ENCODE measurements at regions not wholly inside any gene's neighbourhood (a gene's known extent, or its start where the extent isn't known, plus 50 kb on each side); places are given as distances from the start of the nearest gene placed in this dataset.

DNA sequence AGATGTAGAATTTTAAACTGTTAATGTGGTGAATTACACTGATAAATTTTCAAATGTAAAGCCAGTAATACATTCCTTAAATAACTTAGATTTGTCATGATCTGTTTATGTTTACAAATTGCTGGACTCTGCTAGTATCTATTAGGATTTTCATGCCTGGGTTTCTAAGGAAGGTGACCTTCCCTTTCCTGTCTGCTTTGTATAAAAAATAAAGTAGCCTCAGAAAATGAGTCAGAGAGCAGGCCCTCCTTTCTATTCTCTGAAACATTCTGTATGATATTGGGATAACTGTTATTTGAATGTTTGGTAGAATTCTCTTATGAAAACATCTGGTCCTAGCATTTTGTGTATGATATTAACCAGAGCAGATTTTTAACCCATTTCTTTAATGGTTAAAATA, 255.3 kb downstream of the SYK start:
- TF ChIP-seq, protein P1, sequence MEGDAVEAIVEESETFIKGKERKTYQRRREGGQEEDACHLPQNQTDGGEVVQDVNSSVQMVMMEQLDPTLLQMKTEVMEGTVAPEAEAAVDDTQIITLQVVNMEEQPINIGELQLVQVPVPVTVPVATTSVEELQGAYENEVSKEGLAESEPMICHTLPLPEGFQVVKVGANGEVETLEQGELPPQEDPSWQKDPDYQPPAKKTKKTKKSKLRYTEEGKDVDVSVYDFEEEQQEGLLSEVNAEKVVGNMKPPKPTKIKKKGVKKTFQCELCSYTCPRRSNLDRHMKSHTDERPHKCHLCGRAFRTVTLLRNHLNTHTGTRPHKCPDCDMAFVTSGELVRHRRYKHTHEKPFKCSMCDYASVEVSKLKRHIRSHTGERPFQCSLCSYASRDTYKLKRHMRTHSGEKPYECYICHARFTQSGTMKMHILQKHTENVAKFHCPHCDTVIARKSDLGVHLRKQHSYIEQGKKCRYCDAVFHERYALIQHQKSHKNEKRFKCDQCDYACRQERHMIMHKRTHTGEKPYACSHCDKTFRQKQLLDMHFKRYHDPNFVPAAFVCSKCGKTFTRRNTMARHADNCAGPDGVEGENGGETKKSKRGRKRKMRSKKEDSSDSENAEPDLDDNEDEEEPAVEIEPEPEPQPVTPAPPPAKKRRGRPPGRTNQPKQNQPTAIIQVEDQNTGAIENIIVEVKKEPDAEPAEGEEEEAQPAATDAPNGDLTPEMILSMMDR (IDR thresholded peaks at IDR 0.05; ENCODE audit: control extremely low read depth, extremely low read depth, low read depth, missing control alignments), result no peak
- POLR2A ChIA-PET, result no interaction called here
- CTCF ChIA-PET, result no interaction called here
- no peak for DNase-seq (ENCODE audit: extremely low spot score)

DNA sequence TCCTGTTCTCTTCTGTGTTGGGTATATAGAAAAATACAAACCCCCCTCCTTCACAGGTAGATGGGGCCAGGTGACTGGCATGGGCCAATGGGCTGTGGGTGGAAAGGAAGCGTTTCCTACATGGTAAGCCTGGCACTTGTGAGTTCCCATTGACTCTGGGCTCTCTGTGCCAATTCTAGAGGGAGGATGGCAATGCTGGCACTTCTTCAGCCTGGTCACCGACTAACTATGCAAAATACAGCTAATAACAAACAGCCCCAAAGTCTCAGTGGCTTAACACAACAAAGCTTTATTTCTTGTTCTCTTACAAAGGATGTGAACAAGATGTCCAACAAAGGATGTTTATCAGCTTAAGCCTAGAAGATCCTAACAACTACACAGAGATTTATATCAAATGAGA, 258.1 kb downstream of the SYK start:
- no peak for DNase-seq (ENCODE audit: extremely low spot score)
- POLR2A ChIA-PET, result no interaction called here

DNA sequence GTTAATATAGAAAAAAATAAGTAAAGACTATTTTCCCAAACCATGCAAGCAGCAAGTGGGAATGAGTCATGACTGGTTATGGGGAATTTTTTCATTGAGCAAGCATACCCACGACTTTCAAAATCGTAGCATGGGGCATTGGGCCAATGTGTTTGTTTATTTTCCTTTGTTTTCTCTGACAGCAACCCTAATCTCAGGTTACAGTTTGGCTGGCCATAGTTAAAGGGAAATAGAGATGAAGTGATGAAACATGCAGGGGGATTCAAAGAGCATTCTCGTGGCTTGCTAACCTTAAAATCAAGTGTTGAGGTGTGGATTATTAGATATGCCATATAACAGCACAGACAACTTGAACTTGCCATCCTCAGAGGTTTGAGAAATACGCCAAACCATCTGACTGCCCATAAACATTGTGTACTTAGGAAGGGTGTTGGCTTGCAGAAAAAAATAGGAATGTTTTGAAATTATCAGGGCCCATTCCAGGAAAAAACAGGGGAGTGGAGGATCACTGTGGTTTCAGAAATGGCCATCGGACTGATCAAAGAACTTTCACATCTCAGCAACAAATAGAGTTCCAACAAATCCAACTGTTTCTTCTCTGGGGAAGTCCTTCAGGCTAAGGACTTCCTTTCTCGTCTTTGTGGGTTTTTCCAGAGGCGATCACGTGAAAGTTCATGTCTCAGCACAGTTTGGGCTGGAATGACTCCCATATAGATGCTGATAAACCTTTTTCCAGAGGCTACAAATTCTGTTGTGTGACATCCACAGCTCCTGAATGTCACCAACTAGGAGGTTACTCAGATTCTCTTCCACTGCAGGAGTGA, 259.1 kb downstream of the SYK start:
- no peak for DNase-seq (ENCODE audit: extremely low spot score)
- TF ChIP-seq, protein P1 (IDR thresholded peaks at IDR 0.05; ENCODE audit: control extremely low read depth, extremely low read depth, low read depth, missing control alignments), result no peak
- ChIA-PET POLR2A (no interaction called here), CTCF (interaction anchor here (1.6 kb wide), 1 partner anchor 29 kb away, joined by 3 read pairs; no protein-coding TSS in a partner anchor)

More for the DNA sequence above, 258.1 kb downstream of the SYK start:
- TF ChIP-seq, protein P1 (IDR thresholded peaks at IDR 0.05; ENCODE audit: control extremely low read depth, extremely low read depth, low read depth, missing control alignments), result no peak
- CTCF ChIA-PET, result interaction anchor here (0.9 kb wide), 1 partner anchor 366 kb away, joined by 3 read pairs; no protein-coding TSS in a partner anchor

DNA sequence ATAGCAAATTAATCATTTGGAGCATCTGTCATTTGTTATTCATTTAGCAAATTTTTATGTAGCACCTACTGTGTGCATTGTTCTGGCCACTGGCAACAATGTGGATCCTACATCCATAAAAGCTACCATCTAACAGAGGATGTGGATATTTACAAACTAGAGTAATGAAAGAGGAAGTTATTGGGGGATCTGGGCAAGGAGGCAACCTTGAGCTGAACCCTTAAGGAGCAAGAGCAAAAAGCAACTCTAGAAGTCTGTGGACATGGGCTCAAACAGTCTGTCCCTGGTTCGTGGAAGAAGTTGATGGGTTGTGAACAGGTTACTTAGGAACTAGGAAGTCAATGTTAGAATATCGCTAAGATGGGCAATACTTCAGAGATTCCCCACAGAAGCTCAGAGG, 259.9 kb downstream of the SYK start:
- TF ChIP-seq, protein P1 (IDR thresholded peaks at IDR 0.05; ENCODE audit: control extremely low read depth, extremely low read depth, low read depth, missing control alignments), result no peak
- no peak for DNase-seq (ENCODE audit: extremely low spot score)
- POLR2A ChIA-PET, result no interaction called here
- CTCF ChIA-PET, result interaction anchor here (1.6 to 2.0 kb wide), 2 partner anchors 15 to 28 kb away, joined by 3 to 4 read pairs; no protein-coding TSS in a partner anchor

DNA sequence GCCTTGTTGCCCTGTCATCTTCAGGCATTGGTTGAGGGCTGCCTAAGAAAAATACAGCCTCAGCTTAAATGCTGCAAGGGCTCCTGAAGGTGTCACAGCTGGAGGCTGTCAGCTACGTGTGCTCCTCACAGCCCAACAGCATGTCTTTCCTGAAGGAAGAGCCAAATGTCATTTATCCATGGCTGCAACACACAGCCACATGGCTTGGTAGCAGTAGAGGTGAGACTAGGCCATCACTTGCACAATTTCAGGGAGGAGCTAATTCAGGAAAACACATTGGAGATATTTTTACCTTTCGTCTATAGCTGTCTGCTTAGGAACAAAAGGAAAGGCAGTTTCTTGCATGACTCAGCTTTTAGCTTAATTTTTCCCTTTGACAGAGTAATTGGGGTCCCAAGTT, 260.7 kb downstream of the SYK start:
- ChIA-PET POLR2A (no interaction called here), CTCF (interaction anchor here (1.6 to 2.0 kb wide), 2 partner anchors 14 to 27 kb away, joined by 3 to 4 read pairs; no protein-coding TSS in a partner anchor)
- TF ChIP-seq, protein P1 (IDR thresholded peaks at IDR 0.05; ENCODE audit: control extremely low read depth, extremely low read depth, low read depth, missing control alignments), result no peak
- no peak for DNase-seq (ENCODE audit: extremely low spot score)

DNA sequence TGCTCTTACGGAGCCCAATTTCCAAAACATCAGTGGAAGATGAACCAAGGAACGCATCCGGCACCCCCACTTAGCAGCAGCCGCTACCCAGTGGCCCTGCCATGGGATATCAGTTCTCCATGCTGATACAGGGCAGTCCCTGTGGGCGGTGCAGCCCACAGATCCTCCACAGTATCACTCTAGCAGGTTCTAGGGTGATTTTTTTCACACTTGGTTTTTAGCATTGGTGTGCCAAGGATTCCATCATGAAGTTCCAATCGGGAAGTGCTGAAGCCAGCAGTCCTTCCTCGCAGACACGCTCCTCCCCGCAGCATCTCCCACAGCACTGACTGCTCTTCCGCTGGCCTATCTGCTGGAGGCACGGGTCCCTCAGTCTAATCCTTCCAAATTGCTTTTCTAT, 261.9 kb downstream of the SYK start:
- no peak for DNase-seq (ENCODE audit: extremely low spot score)
- TF ChIP-seq, protein P1 (IDR thresholded peaks at IDR 0.05; ENCODE audit: control extremely low read depth, extremely low read depth, low read depth, missing control alignments), result no peak
- POLR2A ChIA-PET, result no interaction called here
- CTCF ChIA-PET, result no interaction called here

All from GM10248 (cell line).